Adrenal gland (tissue), 9 donors: ENCODE measurements at regions not wholly inside any gene's neighbourhood (a gene's known extent, or its start where the extent isn't known, plus 50 kb on each side); places are given as distances from the start of the nearest gene placed in this dataset.

ENCODE experiments used
- DNase-seq, 7 donors: peaks; one replicate each; pipeline ENCODE4 v3.0.0-alpha.2; 2019 to 2020
- H3K27ac ChIP-seq, 5 donors: fragments of 200-600 bp; sonication (generic) in 4 of 5; 1 replicate in 3 of 5; 2 replicates in 2 of 5; pipeline versions ENCODE4 v1.5.1 to v1.8.0; 2016 to 2020; ENCODE audit warnings: mild to moderate bottlenecking in 1 of 5
- H3K27me3 ChIP-seq: fragments of 200-600 bp; 2 replicates; pipeline ENCODE4 v1.8.0; 2021
- H3K36me3 ChIP-seq, 2 donors: fragments of 200-600 bp; replicated peaks in 1 of 2; 1 replicate in 1 of 2; 2 replicates in 1 of 2; pipeline versions ENCODE4 v1.5.1 to v1.8.0; 2018 to 2022
- H3K4me1 ChIP-seq, 2 donors: fragments of 200-600 bp; replicated peaks in 1 of 2; 1 replicate in 1 of 2; 2 replicates in 1 of 2; pipeline versions ENCODE4 v1.5.1 to v1.8.0; 2018 to 2021
- H3K4me3 ChIP-seq, 4 donors: fragments of 200-600 bp; sonication (generic) in 3 of 4; one replicate each; pipeline ENCODE4 v1.5.1; 2016 to 2018
- H3K9me3 ChIP-seq, 3 donors: fragments of 200-600 bp; sonication (generic) in 1 of 3; replicated peaks in 1 of 3; 1 replicate in 2 of 3; 2 replicates in 1 of 3; pipeline versions ENCODE4 v1.5.1 to v1.8.0; 2016 to 2021
- POLR2A ChIP-seq, 2 donors: fragments of 450-650 bp; IDR thresholded peaks; one replicate each; pipeline ENCODE4 v1.6.1; 2017; ENCODE audit warnings: antibody characterized with exemption in 2 of 2, mild to moderate bottlenecking in 2 of 2, moderate library complexity in 1 of 2
- WGBS, 4 donors: extraction: QIAGEN DNeasy Blood & Tissue Kit in 2 of 4; methylation state at CpG; one replicate each; pipeline versions ENCODE4 v1.1.5 to v1.1.7; 2013 to 2017; 5-methylcytosine and 5-hydroxymethylcytosine counted together
- intact Hi-C, 2 donors: fragments of 100-400 bp; cut with DNase I; formaldehyde crosslinking; loops; one replicate each; pipeline versions ENCODE4 v1.14.1 to v1.15.0; 2022 to 2023
- TF ChIP-seq, protein P1 (sequence below), 6 experiments: fragments of 450-650 bp in 4 of 6; fragments of 200-600 bp in 2 of 6; sonication (generic) in 1 of 6; IDR thresholded peaks; 1 replicate in 5 of 6; 2 replicates in 1 of 6; pipeline versions ENCODE4 v1.5.1 to v1.8.0; 2016 to 2021; ENCODE audit warnings: antibody characterized with exemption in 6 of 6, mild to moderate bottlenecking in 2 of 6, moderate library complexity in 1 of 6
- donor health status: healthy with polysubstance abuse.
- donor health status: Bipolar disorder and iron deficiency.
- donor health status: DM: yes; HTN: yes; CAD: no.
- donor health status: DM: no; HTN: no; CAD: no.
- donor health status: DM: no; HTN: no; CAD: no.

DNA sequence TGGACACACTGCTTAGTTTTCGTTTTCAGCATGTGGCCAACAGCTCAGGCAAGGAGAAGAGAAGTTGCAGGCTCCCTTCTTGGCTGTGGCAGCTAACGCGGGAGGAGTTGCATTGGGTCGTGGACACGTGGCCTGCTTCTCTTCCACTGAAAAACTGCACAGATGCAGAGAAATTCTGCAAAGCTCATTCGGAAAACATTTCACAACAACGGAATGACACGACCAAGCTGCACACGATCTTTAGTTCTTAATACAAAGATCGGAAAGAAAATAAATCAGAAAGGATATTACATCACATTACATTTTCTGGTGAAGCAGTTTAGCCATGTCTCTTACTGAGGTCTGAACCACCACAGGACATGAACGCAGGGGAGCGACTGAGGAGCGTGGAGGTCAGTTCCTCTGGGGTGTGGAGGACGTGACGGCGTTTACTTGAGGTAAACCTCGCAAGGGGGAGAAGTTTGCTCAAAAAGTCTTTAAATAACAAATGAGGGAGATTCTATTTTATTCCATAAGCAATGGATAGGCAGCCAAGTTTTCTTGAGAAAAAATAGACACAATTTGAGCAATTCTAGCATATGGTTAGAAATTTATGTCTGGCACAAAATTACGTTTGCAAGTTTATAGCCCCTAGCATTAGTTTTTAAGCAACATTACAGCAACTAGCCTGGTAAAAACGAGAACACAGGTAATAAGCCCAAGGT lies 178.3 kb downstream of the THBS2 start:
- H3K27me3 ChIP-seq = no peaks in the 10 kb centered on the region
- H3K4me1 ChIP-seq = no peaks in the 10 kb centered on the region
- peak in 5 of 7 donors; percentile 27 to 76 (median 43) for DNase-seq
- 70 to 75% (median 72%) methylated on average over 19 of the region's 19 CpGs for WGBS, 4 donors
- peak overlapping the region in 3 of 5 donors; percentile 15 to 70 (median 42) for H3K27ac ChIP-seq
- intact Hi-C loops = no loop called here
- TF ChIP-seq, protein P1, sequence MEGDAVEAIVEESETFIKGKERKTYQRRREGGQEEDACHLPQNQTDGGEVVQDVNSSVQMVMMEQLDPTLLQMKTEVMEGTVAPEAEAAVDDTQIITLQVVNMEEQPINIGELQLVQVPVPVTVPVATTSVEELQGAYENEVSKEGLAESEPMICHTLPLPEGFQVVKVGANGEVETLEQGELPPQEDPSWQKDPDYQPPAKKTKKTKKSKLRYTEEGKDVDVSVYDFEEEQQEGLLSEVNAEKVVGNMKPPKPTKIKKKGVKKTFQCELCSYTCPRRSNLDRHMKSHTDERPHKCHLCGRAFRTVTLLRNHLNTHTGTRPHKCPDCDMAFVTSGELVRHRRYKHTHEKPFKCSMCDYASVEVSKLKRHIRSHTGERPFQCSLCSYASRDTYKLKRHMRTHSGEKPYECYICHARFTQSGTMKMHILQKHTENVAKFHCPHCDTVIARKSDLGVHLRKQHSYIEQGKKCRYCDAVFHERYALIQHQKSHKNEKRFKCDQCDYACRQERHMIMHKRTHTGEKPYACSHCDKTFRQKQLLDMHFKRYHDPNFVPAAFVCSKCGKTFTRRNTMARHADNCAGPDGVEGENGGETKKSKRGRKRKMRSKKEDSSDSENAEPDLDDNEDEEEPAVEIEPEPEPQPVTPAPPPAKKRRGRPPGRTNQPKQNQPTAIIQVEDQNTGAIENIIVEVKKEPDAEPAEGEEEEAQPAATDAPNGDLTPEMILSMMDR (IDR thresholded peaks at IDR 0.05) = no peak
- no peak for TF ChIP-seq POLR2A (IDR thresholded peaks at IDR 0.05)
- no peaks in the 10 kb centered on the region for H3K36me3 ChIP-seq
- no peaks in the 10 kb centered on the region for H3K9me3 ChIP-seq
- H3K4me3 ChIP-seq = peak overlapping the region in 1 of 4 donors; percentile 12

DNA sequence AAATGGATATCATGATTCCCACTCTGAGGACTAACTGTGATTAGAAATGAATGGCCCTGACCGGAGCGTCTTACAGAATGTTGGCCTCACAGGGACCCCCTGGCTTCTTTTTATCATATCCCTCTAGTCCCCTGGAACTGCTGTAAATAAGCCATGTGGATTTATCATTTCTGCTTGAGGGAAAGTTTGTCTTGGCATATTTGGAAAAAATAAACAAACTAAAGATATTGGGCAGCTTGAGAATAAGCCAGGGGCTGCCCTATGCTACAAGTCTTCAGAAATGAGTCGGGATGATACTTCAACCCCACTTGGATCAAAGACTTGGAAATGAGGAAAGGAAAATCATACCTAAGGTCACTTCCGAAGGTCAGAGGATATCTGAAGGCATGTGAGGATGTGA lies 179.1 kb downstream of the THBS2 start:
- intact Hi-C loops = no loop called here
- TF ChIP-seq POLR2A (IDR thresholded peaks at IDR 0.05) = no peak
- TF ChIP-seq, protein P1 (IDR thresholded peaks at IDR 0.05) = no peak
- 50 to 70% (median 61%) methylated on average over 4 of the region's 4 CpGs for WGBS, 4 donors
- H3K9me3 ChIP-seq = no peaks in the 10 kb centered on the region
- H3K4me1 ChIP-seq = no peaks in the 10 kb centered on the region
- no peak for DNase-seq
- no peaks in the 10 kb centered on the region for H3K36me3 ChIP-seq
- H3K27ac ChIP-seq = peak overlapping the region in 3 of 5 donors; percentile 21 to 70 (median 38)
- H3K27me3 ChIP-seq = no peaks in the 10 kb centered on the region
- no peak overlapping the region for H3K4me3 ChIP-seq

DNA sequence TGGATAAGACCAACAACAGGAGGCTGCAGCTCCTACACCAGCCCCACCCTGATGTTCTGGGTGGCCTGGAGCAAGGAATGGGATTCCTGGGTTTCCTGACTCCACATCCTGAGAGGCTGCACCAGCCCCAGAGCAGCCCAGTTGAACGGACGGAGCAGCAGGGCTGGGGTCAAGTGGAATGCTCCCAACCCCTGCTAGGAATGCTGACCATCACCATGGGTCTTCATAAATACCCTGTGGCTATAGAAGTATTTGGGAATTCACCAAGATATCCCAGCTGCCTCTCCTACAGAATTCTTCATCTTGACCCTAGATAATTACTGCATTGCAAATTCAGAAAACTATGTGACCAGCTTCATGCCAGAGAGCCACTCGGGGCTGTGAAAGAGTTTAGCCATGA lies 180.3 kb downstream of the THBS2 start:
- WGBS, 4 donors = 60 to 91% (median 69%) methylated on average over 3 of the region's 3 CpGs
- intact Hi-C loops = no loop called here
- no peaks in the 10 kb centered on the region for H3K36me3 ChIP-seq
- no peaks in the 10 kb centered on the region for H3K27me3 ChIP-seq
- DNase-seq = no peak
- no peak overlapping the region for H3K4me3 ChIP-seq
- TF ChIP-seq, protein P1 (IDR thresholded peaks at IDR 0.05) = no peak
- TF ChIP-seq POLR2A (IDR thresholded peaks at IDR 0.05) = no peak
- no peaks in the 10 kb centered on the region for H3K4me1 ChIP-seq
- no peaks in the 10 kb centered on the region for H3K9me3 ChIP-seq
- peak overlapping the region in 1 of 5 donors; percentile 70 for H3K27ac ChIP-seq

DNA sequence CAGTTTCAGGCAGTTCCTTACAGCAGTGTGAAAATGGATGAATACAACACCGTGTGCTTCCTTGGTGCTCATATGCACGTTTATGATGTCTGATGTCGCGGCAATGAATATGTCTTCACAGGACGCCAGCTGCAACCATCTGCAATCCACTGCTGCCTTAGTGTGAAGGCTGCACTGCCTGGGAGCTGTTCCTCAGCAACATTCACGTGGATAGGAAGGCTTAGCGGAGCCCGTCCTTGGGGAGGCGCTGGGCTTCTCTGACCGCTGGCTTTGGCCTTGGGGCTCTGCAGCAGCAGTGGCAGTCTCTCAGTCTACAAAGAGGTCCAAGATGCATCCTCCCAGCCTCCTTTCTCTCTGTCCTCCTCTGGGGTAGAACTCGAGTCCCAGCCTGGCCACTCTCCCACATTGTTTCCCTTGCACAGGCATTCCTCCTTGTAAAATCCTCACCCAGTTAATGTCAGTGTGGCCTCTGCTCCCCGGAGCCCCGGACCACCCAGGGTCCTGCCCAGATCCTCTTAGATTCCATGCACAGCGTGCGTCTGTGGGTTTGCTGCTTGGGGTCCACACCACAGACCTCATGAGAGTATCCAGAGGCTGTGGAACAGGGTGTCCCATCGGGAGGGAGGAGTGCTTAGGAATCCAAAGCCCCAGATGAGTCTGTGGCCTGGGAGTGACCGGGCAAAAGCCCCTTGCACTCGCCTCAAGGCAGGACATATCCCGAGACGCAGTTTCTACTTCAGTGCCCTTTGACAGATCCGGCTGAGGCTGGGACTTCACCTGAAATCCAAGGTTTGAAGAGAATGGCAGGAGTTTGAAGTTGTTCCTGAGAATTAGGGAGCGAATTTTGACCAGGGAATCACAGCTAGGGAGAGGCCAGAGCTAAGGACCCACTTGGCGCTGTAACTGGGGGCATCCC lies 181.3 kb downstream of the THBS2 start:
- H3K4me3 ChIP-seq = no peak overlapping the region
- intact Hi-C loops = no loop called here
- H3K36me3 ChIP-seq = no peaks in the 10 kb centered on the region
- H3K9me3 ChIP-seq = no peaks in the 10 kb centered on the region
- TF ChIP-seq, protein P1 (IDR thresholded peaks at IDR 0.05) = no peak
- TF ChIP-seq POLR2A (IDR thresholded peaks at IDR 0.05) = no peak
- DNase-seq = peak; percentile 49 to 79 (median 69)
- H3K27ac ChIP-seq = peak overlapping the region in 1 of 5 donors; percentile 82
- no peaks in the 10 kb centered on the region for H3K4me1 ChIP-seq
- 63 to 77% (median 69%) methylated on average over 19 to 23 of the region's 23 CpGs for WGBS, 4 donors
- no peaks in the 10 kb centered on the region for H3K27me3 ChIP-seq
